Endodermal cell (in vitro differentiated cells): ENCODE measurements at regions not wholly inside any gene's neighbourhood (a gene's known extent, or its start where the extent isn't known, plus 50 kb on each side); places are given as distances from the start of the nearest gene placed in this dataset.

ENCODE experiments used
- DNase-seq: peaks from one replicate; pipeline ENCODE4 v3.0.0-alpha.2; 2017
- H3K27ac ChIP-seq: 2 replicates; pipeline ENCODE4 v1.5.1; 2013; ENCODE audit warnings: mild to moderate bottlenecking, low read depth, low read length, moderate library complexity
- H3K27me3 ChIP-seq: 2 replicates; pipeline ENCODE4 v1.6.1; 2013; ENCODE audit warnings: mild to moderate bottlenecking, low read length, moderate library complexity; ENCODE audit not compliant: insufficient read depth, control insufficient read depth, poor library complexity, severe bottlenecking
- H3K36me3 ChIP-seq: 2 replicates; pipeline ENCODE4 v1.7.0; 2013; ENCODE audit warnings: mild to moderate bottlenecking, low read length, moderate library complexity; ENCODE audit not compliant: control insufficient read depth, insufficient read depth
- H3K4me1 ChIP-seq: one replicate; pipeline ENCODE4 v1.7.0; 2013; ENCODE audit warnings: low read length; ENCODE audit not compliant: control insufficient read depth, insufficient read depth
- H3K4me3 ChIP-seq: 2 replicates; pipeline ENCODE4 v1.5.1; 2013; ENCODE audit warnings: mild to moderate bottlenecking, low read length, moderate library complexity
- H3K9ac ChIP-seq: 2 replicates; pipeline ENCODE4 v1.6.1; 2013; ENCODE audit warnings: mild to moderate bottlenecking, low read length, moderate library complexity; ENCODE audit not compliant: poor library complexity, severe bottlenecking; ENCODE audit errors: extremely low read depth
- H3K9me3 ChIP-seq: 2 replicates; pipeline ENCODE4 v1.6.1; 2013; ENCODE audit warnings: mild to moderate bottlenecking, low read length, moderate library complexity; ENCODE audit not compliant: control insufficient read depth
- H3K27ac Mint-ChIP-seq: 2 replicates; pipeline ENCODE4 v1.8.0; 2020; ENCODE audit warnings: mixed read lengths
- H3K27me3 Mint-ChIP-seq: 2 replicates; pipeline ENCODE4 v1.8.0; 2021; ENCODE audit warnings: mild to moderate bottlenecking, mixed read lengths; ENCODE audit not compliant: insufficient read depth
- H3K36me3 Mint-ChIP-seq: 2 replicates; pipeline ENCODE4 v1.8.0; 2020; ENCODE audit warnings: low read depth, mixed read lengths
- H3K4me1 Mint-ChIP-seq: 2 replicates; pipeline ENCODE4 v1.8.0; 2020; ENCODE audit warnings: mixed read lengths
- H3K4me3 Mint-ChIP-seq: 2 replicates; pipeline ENCODE4 v1.8.0; 2020; ENCODE audit warnings: mild to moderate bottlenecking, moderate library complexity, mixed read lengths
- H3K9me3 Mint-ChIP-seq: 2 replicates; pipeline ENCODE4 v1.8.0; 2020; ENCODE audit warnings: mild to moderate bottlenecking, mixed read lengths
- CTCF ChIP-seq: fragments of 200-600 bp; sonication (generic); conservative IDR thresholded peaks from 2 replicates; pipeline ENCODE4 v1.5.0; 2021; ENCODE audit warnings: antibody characterized with exemption, mild to moderate bottlenecking
- WGBS, 2 experiments: methylation state at CpG; one replicate each; pipeline versions ENCODE4 v1.1.5 to v1.1.7; 2013; ENCODE audit warnings: missing lambda C conversion rate in 2 of 2, mixed read lengths in 1 of 2; ENCODE audit not compliant: insufficient coverage in 1 of 2, insufficient read length in 1 of 2; 5-methylcytosine and 5-hydroxymethylcytosine counted together

GRCh38 chr2:219959471-219959870 is 332.0 kb downstream of the SLC4A3 start:
- no peak for TF ChIP-seq CTCF
- Mint-ChIP-seq H3K27me3 (peaks cover 1% of the 10 kb centered on the region), H3K4me1 (peaks cover 31% of the 10 kb centered on the region), H3K4me3 (no peak overlapping the region), H3K36me3 (no peaks in the 10 kb centered on the region), H3K27ac (no peak overlapping the region), H3K9me3 (peaks cover 20% of the 10 kb centered on the region)
- Histone ChIP-seq H3K9ac (no peak overlapping the region), H3K9me3 (peaks cover 17% of the 10 kb centered on the region), H3K4me1 (no peaks in the 10 kb centered on the region), H3K4me3 (no peak overlapping the region), H3K27ac (no peak overlapping the region), H3K27me3 (no peaks in the 10 kb centered on the region), H3K36me3 (no peaks in the 10 kb centered on the region)
- WGBS, 2 experiments = 76 to 90% methylated on average over 3 to 4 of the region's 4 CpGs
- no peak for DNase-seq

- H3K4me1 ChIP-seq = peaks cover 19% of the 10 kb centered on the region
- peaks cover 5% of the 10 kb centered on the region for H3K9me3 ChIP-seq
- DNase-seq = no peak
- peaks cover 3% of the 10 kb centered on the region for H3K27me3 Mint-ChIP-seq
- H3K36me3 Mint-ChIP-seq = no peaks in the 10 kb centered on the region
- H3K9ac ChIP-seq = no peak overlapping the region
- TF ChIP-seq CTCF = no peak
- H3K4me3 ChIP-seq = no peak overlapping the region
- no peaks in the 10 kb centered on the region for H3K27me3 ChIP-seq
- no peaks in the 10 kb centered on the region for H3K36me3 ChIP-seq
- peaks cover 54% of the 10 kb centered on the region for H3K4me1 Mint-ChIP-seq
- no peak overlapping the region for H3K27ac ChIP-seq
- WGBS, 2 experiments = 69 to 72% methylated on average over 2 to 4 of the region's 4 CpGs
- H3K9me3 Mint-ChIP-seq = peaks cover 7% of the 10 kb centered on the region
- H3K27ac Mint-ChIP-seq = no peak overlapping the region
- no peak overlapping the region for H3K4me3 Mint-ChIP-seq
Observed at GRCh38 chr2:219961947-219962498, 334.6 kb downstream of the SLC4A3 start.

GRCh38 chr2:219962801-219963200 is 335.4 kb downstream of the SLC4A3 start:
- Histone ChIP-seq H3K4me3 (no peak overlapping the region), H3K9ac (no peak overlapping the region), H3K9me3 (no peaks in the 10 kb centered on the region), H3K4me1 (peaks cover 19% of the 10 kb centered on the region), H3K27me3 (no peaks in the 10 kb centered on the region), H3K27ac (no peak overlapping the region), H3K36me3 (no peaks in the 10 kb centered on the region)
- Mint-ChIP-seq H3K4me1 (peaks cover 54% of the 10 kb centered on the region), H3K4me3 (no peak overlapping the region), H3K9me3 (peaks cover 2% of the 10 kb centered on the region), H3K36me3 (no peaks in the 10 kb centered on the region), H3K27ac (peak overlapping the region; percentile 63), H3K27me3 (peaks cover 4% of the 10 kb centered on the region)
- 23 to 69% methylated on average over 2 of the region's 2 CpGs for WGBS, 2 experiments
- no peak for TF ChIP-seq CTCF
- DNase-seq = no peak
